ENCODE measurements at regions not wholly inside any gene's neighbourhood (a gene's known extent, or its start where the extent isn't known, plus 50 kb on each side); places are given as distances from the start of the nearest gene placed in this dataset.

DNA sequence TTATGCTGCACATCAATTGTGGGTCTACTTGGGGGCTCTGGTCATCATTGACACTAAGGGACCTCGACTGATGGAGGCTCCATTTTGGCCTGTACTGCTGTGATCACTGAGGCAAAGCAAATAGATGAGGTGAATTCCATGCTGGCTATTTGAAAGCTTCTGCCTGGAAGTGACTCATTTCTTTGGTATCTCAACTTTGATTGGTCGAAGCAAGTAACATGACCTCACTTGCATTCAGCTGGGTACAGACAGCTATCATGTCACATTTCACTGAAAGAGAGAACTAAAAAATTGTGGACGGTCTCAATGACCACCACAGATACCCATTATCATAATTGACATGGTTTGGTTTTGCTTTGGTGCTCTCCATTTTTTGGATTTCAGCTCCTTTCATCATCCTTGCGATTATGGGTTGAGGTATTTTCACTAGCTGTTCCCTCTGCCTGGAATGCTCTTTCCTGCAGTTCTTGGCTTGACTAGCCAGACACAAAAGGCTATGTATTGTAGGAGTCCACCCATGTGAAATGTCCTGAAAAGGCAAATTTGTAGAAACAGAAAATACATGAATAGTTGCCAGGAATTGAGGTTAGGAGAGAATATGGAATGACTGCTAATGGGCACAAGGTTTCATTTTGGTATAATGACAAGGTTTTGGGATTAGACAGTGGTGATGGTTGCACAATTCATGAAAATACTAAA is 369.2 kb upstream of the LCORL start:
- DNase-seq (no peak), FAIRE-seq (no peak)
- Histone ChIP-seq H3K4me3 (ENCODE audit: low read length in 3 of 3) (no peak overlapping the region), H3K36me3 (ENCODE audit: control insufficient read depth in 2 of 3, insufficient read depth in 3 of 3, low read length in 3 of 3) (no peaks in the 10 kb centered on the region), H3K9ac (ENCODE audit: low read length in 3 of 3) (no peak overlapping the region), H3K4me1 (ENCODE audit: control insufficient read depth in 2 of 3, insufficient read depth in 2 of 3, low read depth in 1 of 3, low read length in 3 of 3) (no peaks in the 10 kb centered on the region), H3K27me3 (ENCODE audit: control insufficient read depth, insufficient read depth, low read length) (no peaks in the 10 kb centered on the region), H3K9me3 (ENCODE audit: control insufficient read depth in 2 of 3, insufficient read depth in 1 of 3, low read length in 3 of 3) (no peaks in the 10 kb centered on the region), H3K27ac (ENCODE audit: low read depth in 2 of 2, low read length in 2 of 2) (no peak overlapping the region)
- intact Hi-C loops (cut with DNase I) = no loop called here
- TF ChIP-seq, protein P1, sequence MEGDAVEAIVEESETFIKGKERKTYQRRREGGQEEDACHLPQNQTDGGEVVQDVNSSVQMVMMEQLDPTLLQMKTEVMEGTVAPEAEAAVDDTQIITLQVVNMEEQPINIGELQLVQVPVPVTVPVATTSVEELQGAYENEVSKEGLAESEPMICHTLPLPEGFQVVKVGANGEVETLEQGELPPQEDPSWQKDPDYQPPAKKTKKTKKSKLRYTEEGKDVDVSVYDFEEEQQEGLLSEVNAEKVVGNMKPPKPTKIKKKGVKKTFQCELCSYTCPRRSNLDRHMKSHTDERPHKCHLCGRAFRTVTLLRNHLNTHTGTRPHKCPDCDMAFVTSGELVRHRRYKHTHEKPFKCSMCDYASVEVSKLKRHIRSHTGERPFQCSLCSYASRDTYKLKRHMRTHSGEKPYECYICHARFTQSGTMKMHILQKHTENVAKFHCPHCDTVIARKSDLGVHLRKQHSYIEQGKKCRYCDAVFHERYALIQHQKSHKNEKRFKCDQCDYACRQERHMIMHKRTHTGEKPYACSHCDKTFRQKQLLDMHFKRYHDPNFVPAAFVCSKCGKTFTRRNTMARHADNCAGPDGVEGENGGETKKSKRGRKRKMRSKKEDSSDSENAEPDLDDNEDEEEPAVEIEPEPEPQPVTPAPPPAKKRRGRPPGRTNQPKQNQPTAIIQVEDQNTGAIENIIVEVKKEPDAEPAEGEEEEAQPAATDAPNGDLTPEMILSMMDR (IDR thresholded peaks at IDR 0.05; ENCODE audit: borderline replicate concordance, extremely low read depth, insufficient read depth) = no peak

DNA sequence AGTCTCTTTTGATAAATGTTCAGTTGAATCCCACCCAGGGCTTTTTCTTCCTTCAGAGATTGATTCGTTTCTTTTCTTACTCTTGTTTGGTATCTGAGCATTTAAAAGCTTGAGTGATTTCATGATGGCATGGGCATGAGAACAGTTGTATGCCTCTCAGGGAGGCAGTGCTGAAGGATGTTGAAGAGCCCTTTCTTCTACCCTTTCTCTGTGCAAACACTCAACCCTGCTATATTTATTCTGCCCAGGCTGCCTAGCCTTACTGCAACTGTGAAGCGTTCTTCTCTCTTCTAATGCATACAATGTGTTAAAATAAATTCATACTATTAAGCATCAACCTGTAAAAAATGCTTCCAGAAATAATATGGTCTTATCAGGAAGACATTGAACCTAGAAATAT is 367.6 kb upstream of the LCORL start:
- H3K9me3 ChIP-seq (ENCODE audit: control insufficient read depth in 2 of 3, insufficient read depth in 1 of 3, low read length in 3 of 3) = no peaks in the 10 kb centered on the region
- no peaks in the 10 kb centered on the region for H3K27me3 ChIP-seq (ENCODE audit: control insufficient read depth, insufficient read depth, low read length)
- H3K36me3 ChIP-seq (ENCODE audit: control insufficient read depth in 2 of 3, insufficient read depth in 3 of 3, low read length in 3 of 3) = no peaks in the 10 kb centered on the region
- no peaks in the 10 kb centered on the region for H3K4me1 ChIP-seq (ENCODE audit: control insufficient read depth in 2 of 3, insufficient read depth in 2 of 3, low read depth in 1 of 3, low read length in 3 of 3)
- no peak for DNase-seq
- intact Hi-C loops (cut with DNase I) = no loop called here
- H3K4me3 ChIP-seq (ENCODE audit: low read length in 3 of 3) = no peak overlapping the region
- TF ChIP-seq, protein P1 (IDR thresholded peaks at IDR 0.05; ENCODE audit: borderline replicate concordance, extremely low read depth, insufficient read depth) = no peak
- H3K9ac ChIP-seq (ENCODE audit: low read length in 3 of 3) = no peak overlapping the region
- no peak overlapping the region for H3K27ac ChIP-seq (ENCODE audit: low read depth in 2 of 2, low read length in 2 of 2)
- FAIRE-seq = no peak

DNA sequence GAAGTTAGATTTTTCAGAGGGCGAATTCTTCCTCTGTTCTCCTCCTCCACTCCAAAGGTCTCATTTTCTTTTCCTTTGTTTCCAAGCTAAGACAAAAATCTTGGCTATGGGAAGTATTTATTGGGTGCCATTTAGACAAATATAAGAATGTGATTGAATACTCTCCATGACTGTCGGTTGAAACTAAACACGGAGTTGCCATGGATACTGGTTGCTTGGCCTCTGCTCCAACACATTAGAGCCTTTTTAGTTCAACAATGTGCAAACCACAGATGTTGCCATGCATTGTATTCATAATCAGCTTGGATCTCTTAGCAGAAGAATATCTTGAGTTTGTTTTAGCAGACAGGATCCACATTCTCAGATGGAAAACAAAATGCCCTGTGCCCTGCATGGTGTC is 366.5 kb upstream of the LCORL start:
- Histone ChIP-seq H3K9ac (ENCODE audit: low read length in 3 of 3) (no peak overlapping the region), H3K27ac (ENCODE audit: low read depth in 2 of 2, low read length in 2 of 2) (no peak overlapping the region), H3K9me3 (ENCODE audit: control insufficient read depth in 2 of 3, insufficient read depth in 1 of 3, low read length in 3 of 3) (no peaks in the 10 kb centered on the region), H3K4me3 (ENCODE audit: low read length in 3 of 3) (no peak overlapping the region), H3K36me3 (ENCODE audit: control insufficient read depth in 2 of 3, insufficient read depth in 3 of 3, low read length in 3 of 3) (no peaks in the 10 kb centered on the region), H3K27me3 (ENCODE audit: control insufficient read depth, insufficient read depth, low read length) (no peaks in the 10 kb centered on the region), H3K4me1 (ENCODE audit: control insufficient read depth in 2 of 3, insufficient read depth in 2 of 3, low read depth in 1 of 3, low read length in 3 of 3) (no peaks in the 10 kb centered on the region)
- no peak for DNase-seq
- FAIRE-seq = no peak
- intact Hi-C loops (cut with DNase I) = no loop called here
- TF ChIP-seq, protein P1 (IDR thresholded peaks at IDR 0.05; ENCODE audit: borderline replicate concordance, extremely low read depth, insufficient read depth) = no peak

DNA sequence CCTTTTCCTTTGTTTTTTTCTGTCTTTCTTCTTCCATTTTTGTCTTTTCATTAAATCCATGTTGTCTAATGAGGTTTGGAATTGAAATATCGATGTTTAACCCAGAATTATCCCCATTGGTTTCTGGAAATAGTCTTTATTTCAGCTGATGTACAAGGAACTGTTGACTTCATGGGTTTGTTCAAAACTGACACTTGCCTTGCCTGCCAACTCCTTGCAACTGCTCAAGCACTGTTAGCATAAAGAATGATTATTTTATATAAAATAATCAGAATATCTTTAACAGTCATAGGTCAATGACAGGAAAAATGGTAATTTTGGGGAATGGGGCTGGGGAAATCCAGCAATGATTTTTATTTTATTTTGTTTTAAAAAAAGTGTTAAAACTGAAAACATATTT is 359.6 kb upstream of the LCORL start:
- TF ChIP-seq, protein P1 (IDR thresholded peaks at IDR 0.05; ENCODE audit: borderline replicate concordance, extremely low read depth, insufficient read depth) = no peak
- Histone ChIP-seq H3K4me3 (ENCODE audit: low read length in 3 of 3) (no peak overlapping the region), H3K9me3 (ENCODE audit: control insufficient read depth in 2 of 3, insufficient read depth in 1 of 3, low read length in 3 of 3) (no peaks in the 10 kb centered on the region), H3K27me3 (ENCODE audit: control insufficient read depth, insufficient read depth, low read length) (no peaks in the 10 kb centered on the region), H3K9ac (ENCODE audit: low read length in 3 of 3) (no peak overlapping the region), H3K4me1 (ENCODE audit: control insufficient read depth in 2 of 3, insufficient read depth in 2 of 3, low read depth in 1 of 3, low read length in 3 of 3) (no peaks in the 10 kb centered on the region), H3K36me3 (ENCODE audit: control insufficient read depth in 2 of 3, insufficient read depth in 3 of 3, low read length in 3 of 3) (no peaks in the 10 kb centered on the region), H3K27ac (ENCODE audit: low read depth in 2 of 2, low read length in 2 of 2) (no peak overlapping the region)
- FAIRE-seq (no peak), DNase-seq (no peak)
- intact Hi-C loops (cut with DNase I) = no loop called here

All from kidney (tissue), 13 donors.